ENCODE measurements at regions not wholly inside any gene's neighbourhood (a gene's known extent, or its start where the extent isn't known, plus 50 kb on each side); places are given as distances from the start of the nearest gene placed in this dataset.

- CTCF ChIA-PET: no interaction called here
- TF ChIP-seq CTBP1 (IDR thresholded peaks at IDR 0.05; ENCODE audit: borderline replicate concordance): no peak
- TF ChIP-seq SP1 (IDR thresholded peaks at IDR 0.05): no peak
- no peak for TF ChIP-seq L3MBTL2 (conservative IDR thresholded peaks at IDR 0.05)
- TF ChIP-seq FOXK2 (IDR thresholded peaks at IDR 0.05): no peak
- TF ChIP-seq PKNOX1 (IDR thresholded peaks at IDR 0.05): no peak
- TF ChIP-seq FOXM1 (IDR thresholded peaks at IDR 0.05; ENCODE audit: borderline replicate concordance): no peak
- TF ChIP-seq HDGF (IDR thresholded peaks at IDR 0.05; ENCODE audit: borderline replicate concordance): no peak
- no peak for TF ChIP-seq LEF1 (IDR thresholded peaks at IDR 0.05; ENCODE audit: borderline replicate concordance)
- no peak for TF ChIP-seq FOXA1 (IDR thresholded peaks at IDR 0.05)
- no peak for DNase-seq (ENCODE audit: extremely low spot score)
- POLR2A ChIA-PET: no interaction called here
Observed at GRCh38 chr3:110810356-110810755, 261.3 kb upstream of the NECTIN3 start.

DNA sequence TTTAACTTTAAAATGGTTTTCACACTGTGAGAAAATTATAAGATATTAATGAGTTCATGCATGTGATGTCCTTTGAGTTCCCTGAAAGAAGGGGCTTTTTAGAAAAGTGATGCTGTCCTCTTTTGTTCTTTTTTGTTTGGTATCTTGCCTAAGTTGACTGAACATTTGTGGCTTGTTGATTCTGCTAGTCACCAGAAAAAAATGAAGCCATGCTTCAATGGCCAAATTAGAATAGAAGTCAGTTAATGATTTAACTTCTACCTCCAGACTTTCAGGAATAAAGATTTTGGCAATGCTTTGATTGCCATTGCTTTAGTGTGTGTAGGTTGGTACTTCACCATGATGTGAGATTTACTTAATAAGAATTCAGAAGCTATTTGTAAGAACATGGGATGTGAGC is 260.6 kb upstream of the NECTIN3 start:
- ChIA-PET CTCF (no interaction called here), POLR2A (no interaction called here)
- no peak for TF ChIP-seq HDGF (IDR thresholded peaks at IDR 0.05; ENCODE audit: borderline replicate concordance)
- no peak for TF ChIP-seq ZNF384 (IDR thresholded peaks at IDR 0.05)
- TF ChIP-seq LEF1 (IDR thresholded peaks at IDR 0.05; ENCODE audit: borderline replicate concordance): no peak
- no peak for TF ChIP-seq FOXM1 (IDR thresholded peaks at IDR 0.05; ENCODE audit: borderline replicate concordance)
- no peak for TF ChIP-seq ELF4 (IDR thresholded peaks at IDR 0.05)
- TF ChIP-seq SP1 (IDR thresholded peaks at IDR 0.05): no peak
- no peak for TF ChIP-seq FOXA1 (IDR thresholded peaks at IDR 0.05)
- TF ChIP-seq SUZ12 (IDR thresholded peaks at IDR 0.05): no peak
- TF ChIP-seq FOXK2 (IDR thresholded peaks at IDR 0.05): no peak
- TF ChIP-seq CTBP1 (IDR thresholded peaks at IDR 0.05; ENCODE audit: borderline replicate concordance): no peak
- no peak for TF ChIP-seq PKNOX1 (IDR thresholded peaks at IDR 0.05)
- TF ChIP-seq L3MBTL2 (conservative IDR thresholded peaks at IDR 0.05): no peak
- TF ChIP-seq ARNT (IDR thresholded peaks at IDR 0.05): no peak
- no peak for TF ChIP-seq BHLHE40 (IDR thresholded peaks at IDR 0.05; ENCODE audit: borderline replicate concordance)
- no peak for TF ChIP-seq NFRKB (IDR thresholded peaks at IDR 0.05)
- TF ChIP-seq TARDBP (IDR thresholded peaks at IDR 0.05): no peak
- DNase-seq (ENCODE audit: extremely low spot score): no peak

DNA sequence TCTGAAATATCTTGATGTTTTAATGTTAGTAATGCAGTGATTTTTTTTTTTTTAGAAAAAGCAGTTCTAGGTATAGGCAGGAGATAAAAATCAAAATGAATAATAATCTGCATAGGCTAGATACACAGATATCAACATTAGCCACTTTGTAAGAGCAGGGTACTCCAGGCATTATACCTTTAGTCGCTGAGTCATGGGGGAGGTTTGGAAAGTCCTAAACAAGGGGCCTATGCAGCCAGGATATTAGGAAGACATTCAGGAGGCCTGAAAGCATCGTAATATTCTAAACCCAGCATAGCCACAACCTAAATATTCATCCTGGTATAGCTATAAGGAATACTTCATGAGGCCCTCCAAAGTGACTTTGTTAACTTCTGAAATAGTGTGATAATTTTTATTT is 258.1 kb upstream of the NECTIN3 start:
- TF ChIP-seq ARNT (IDR thresholded peaks at IDR 0.05) (no peak), CTBP1 (IDR thresholded peaks at IDR 0.05; ENCODE audit: borderline replicate concordance) (no peak), PKNOX1 (IDR thresholded peaks at IDR 0.05) (no peak), SUZ12 (IDR thresholded peaks at IDR 0.05) (no peak), FOXA1 (IDR thresholded peaks at IDR 0.05) (no peak), BHLHE40 (IDR thresholded peaks at IDR 0.05; ENCODE audit: borderline replicate concordance) (no peak), ZNF384 (IDR thresholded peaks at IDR 0.05) (no peak), FOXM1 (IDR thresholded peaks at IDR 0.05; ENCODE audit: borderline replicate concordance) (no peak), SP1 (IDR thresholded peaks at IDR 0.05) (no peak), ELF4 (IDR thresholded peaks at IDR 0.05) (no peak), LEF1 (IDR thresholded peaks at IDR 0.05; ENCODE audit: borderline replicate concordance) (no peak), FOXK2 (IDR thresholded peaks at IDR 0.05) (no peak)
- no peak for DNase-seq (ENCODE audit: extremely low spot score)
- POLR2A ChIA-PET: no interaction called here
- CTCF ChIA-PET: no interaction called here

GRCh38 chr3:110814170-110815007 is 257.2 kb upstream of the NECTIN3 start:
- CTCF ChIA-PET: interaction anchor here (0.6 kb wide), 1 partner anchor 70 kb away, joined by 3 read pairs; no protein-coding TSS in a partner anchor
- DNase-seq (ENCODE audit: extremely low spot score): no peak
- POLR2A ChIA-PET: no interaction called here
- TF ChIP-seq L3MBTL2 (conservative IDR thresholded peaks at IDR 0.05) (no peak), ELF4 (IDR thresholded peaks at IDR 0.05) (no peak), CTBP1 (IDR thresholded peaks at IDR 0.05; ENCODE audit: borderline replicate concordance) (no peak), HDGF (IDR thresholded peaks at IDR 0.05; ENCODE audit: borderline replicate concordance) (no peak), SP1 (IDR thresholded peaks at IDR 0.05) (no peak), BHLHE40 (IDR thresholded peaks at IDR 0.05; ENCODE audit: borderline replicate concordance) (no peak), NFRKB (IDR thresholded peaks at IDR 0.05) (no peak), PKNOX1 (IDR thresholded peaks at IDR 0.05) (no peak), FOXK2 (IDR thresholded peaks at IDR 0.05) (no peak), LEF1 (IDR thresholded peaks at IDR 0.05; ENCODE audit: borderline replicate concordance) (no peak), TARDBP (IDR thresholded peaks at IDR 0.05) (no peak), FOXM1 (IDR thresholded peaks at IDR 0.05; ENCODE audit: borderline replicate concordance) (no peak), FOXA1 (IDR thresholded peaks at IDR 0.05) (no peak), ZNF384 (IDR thresholded peaks at IDR 0.05) (no peak), SUZ12 (IDR thresholded peaks at IDR 0.05) (no peak), ARNT (IDR thresholded peaks at IDR 0.05) (no peak)

GRCh38 chr3:110815008-110815583 is 256.5 kb upstream of the NECTIN3 start:
- DNase-seq (ENCODE audit: extremely low spot score): peak; percentile 5
- CTCF ChIA-PET: no interaction called here
- TF ChIP-seq SP1 (IDR thresholded peaks at IDR 0.05): no peak
- TF ChIP-seq ZNF384 (IDR thresholded peaks at IDR 0.05): no peak
- TF ChIP-seq ELF4 (IDR thresholded peaks at IDR 0.05): no peak
- no peak for TF ChIP-seq HDGF (IDR thresholded peaks at IDR 0.05; ENCODE audit: borderline replicate concordance)
- no peak for TF ChIP-seq FOXK2 (IDR thresholded peaks at IDR 0.05)
- no peak for TF ChIP-seq L3MBTL2 (conservative IDR thresholded peaks at IDR 0.05)
- no peak for TF ChIP-seq FOXA1 (IDR thresholded peaks at IDR 0.05)
- POLR2A ChIA-PET: no interaction called here

All from HEK293T (cell line).